ENCODE measurements at regions not wholly inside any gene's neighbourhood (a gene's known extent, or its start where the extent isn't known, plus 50 kb on each side); places are given as distances from the start of the nearest gene placed in this dataset.

DNA sequence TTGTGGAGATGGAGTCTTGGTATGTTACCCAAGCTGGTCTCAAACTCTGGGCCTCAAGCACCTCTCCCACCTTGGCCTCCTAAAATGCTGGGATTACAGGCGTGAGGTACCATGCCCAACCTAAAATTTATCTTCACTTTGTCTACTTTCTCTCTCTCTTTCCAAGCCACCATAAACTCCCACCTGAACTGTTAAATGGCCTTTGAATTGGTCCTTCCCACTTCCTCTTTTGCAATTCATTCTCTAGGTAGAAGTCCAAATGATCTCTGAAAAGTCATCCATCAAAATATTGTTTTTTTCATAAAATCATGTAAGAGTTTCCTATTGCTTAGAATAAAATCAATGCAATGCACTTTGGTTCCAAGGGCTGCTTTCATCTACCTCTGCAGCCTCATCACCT is 90.1 kb upstream of the CELF2 start:
- no peak for DNase-seq

DNA sequence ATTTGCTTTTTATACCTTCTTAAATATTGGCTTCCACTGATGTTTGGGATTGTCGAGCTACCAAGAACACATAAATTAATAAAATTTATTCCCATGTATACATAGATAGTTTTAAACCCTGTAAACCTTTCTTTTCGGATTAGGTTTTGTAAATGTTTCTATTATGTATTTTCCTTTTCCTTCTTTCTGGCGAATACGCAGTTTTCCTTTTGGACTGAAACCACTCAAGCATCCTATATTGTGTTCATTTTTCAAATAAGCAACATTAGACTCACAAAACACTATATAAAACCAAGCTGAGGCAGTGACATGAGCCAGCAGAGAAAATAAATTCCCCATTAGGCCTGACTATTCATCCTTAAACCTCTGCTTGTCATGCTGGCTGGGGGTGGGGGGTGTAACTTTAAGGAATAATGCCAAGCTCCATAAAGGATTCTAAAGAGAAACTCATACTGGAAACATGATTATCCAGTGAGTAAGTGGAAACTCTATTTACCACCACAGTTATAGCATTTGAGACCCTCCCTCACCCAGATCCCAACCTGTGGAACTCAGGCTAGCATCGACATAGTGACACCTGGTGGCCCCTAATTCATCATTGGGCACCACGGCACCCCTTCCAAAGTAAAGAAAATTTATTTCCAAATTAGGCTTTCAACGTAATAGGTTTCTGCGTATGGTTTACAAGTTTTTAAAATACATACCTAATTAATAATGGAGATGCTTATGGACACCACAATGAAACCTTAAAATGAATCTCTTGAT is 86.5 kb upstream of the CELF2 start:
- DNase-seq, result no peak

DNA sequence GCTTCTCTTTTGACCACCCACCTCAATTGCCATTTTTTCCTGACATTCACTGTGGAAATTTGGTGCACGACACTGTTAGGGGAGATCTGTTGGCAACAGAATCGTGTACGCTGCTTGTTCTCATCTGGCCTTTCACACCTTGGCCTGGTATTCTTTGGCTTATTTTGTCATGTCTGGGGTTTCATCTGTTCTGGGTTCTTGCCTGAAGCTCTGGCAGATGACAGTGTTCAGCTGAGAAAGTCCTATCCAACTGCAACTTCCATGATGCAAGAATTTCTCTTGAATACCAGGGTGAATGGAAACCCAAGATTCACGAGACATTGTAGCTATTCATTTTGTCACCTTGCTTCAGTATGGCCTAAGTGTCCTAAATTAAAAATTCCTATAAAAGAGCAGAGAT is 82.6 kb upstream of the CELF2 start:
- DNase-seq, result no peak

DNA sequence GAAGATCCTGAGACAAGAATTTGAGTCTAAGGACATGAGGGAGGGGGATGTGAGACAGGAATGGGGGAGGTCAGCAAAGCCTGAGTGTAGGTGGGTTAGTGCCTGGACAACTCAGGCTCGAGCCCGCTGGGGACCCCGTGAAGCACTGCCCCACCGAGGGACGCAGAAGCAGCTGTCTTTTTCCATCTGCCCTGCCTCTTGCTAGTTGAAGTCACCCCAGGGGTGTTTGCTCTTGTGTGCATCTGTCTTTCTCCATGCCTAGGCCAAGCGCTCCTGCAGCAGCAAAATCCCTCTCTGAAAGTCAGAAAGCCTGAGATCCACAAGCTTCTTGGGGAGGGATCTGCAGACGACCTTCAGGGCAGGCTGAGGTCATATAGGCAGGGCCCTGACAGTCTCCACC is 79.0 kb upstream of the CELF2 start:
- DNase-seq, result no peak

DNA sequence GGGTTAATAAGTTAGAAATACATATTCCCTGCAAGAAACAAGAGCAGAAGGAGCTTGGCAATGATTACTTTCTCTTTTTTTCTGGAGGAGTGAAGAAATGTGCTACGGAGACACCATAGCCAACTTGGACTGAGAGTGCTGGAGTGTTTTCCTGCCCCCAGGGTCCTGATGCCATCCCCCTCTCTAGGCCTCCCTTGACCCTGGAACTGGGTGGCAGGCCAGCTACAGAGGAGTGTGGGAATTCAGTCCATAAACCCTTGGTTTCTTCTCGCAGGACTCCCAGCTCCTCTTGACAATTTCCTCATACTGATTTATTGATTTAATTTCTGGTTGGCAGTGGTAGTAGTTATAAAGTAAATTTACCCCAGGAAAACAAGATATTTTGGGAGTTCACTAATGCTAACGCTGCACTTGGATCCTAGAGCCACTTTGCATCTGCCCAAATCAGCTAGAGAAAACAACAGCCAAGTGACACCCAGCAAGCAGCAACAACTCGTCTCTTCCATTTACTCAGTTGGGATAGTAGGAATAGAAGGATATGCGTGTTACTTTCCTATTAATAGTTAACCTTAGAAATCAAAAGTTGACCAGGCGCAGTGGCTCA is 76.4 kb upstream of the CELF2 start:
- no peak for DNase-seq

DNA sequence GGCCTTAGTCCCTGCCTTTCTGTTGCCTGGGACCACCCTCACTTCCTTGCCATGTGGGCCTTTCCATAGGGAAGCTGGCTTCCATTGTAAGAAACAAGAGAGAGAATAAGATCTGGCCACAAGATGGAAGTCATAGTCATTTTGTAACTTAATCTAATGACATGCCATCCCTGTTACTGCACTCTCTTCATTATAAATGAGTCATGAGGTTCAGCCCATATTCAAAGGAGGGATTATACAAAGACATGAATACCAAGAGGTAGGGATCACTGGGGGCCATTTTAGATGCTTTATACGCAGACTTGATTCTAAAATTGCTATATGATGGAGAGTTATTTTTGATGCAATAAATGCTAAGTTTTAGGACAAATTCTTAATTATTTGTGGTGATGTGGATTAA is 75.2 kb upstream of the CELF2 start:
- no peak for DNase-seq

DNA sequence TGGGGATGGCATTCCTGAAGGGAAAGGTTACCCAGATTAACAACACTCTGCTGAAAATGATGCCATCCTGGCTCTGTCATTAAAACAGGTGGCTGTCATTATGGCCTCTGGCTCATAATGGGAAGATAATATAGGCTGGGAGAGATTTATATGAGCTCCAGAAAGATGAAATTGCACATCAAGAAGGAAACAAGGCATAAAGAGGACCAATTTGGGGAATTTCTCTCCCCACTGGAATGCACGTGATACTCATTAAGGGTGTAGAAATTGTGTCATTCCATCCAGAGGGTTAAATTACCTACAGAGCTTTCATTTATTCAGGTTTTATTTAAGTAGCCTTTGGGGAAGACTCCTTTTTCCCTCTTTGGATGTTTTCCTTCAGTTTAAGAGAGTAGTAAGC is 71.6 kb upstream of the CELF2 start:
- DNase-seq, result no peak

DNA sequence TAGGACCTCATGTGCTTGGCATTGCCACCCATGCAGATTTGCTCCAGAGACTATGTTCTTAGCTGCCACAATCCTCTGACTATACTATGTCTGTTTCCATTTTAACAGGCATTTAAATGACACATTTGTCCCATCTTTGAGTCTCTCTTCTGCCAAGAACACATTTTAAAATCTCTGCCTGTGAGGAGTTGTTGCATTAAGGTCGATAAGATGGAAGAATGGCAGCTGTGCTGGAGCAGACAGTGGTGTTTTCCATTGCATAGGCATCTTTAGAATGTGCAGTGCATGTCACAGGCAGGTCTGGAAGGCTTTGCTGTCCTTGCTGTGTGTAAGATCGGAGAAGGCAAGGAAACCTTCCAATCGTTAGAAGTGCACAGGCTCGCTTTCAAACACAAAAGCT is 70.9 kb upstream of the CELF2 start:
- DNase-seq, result no peak

DNA sequence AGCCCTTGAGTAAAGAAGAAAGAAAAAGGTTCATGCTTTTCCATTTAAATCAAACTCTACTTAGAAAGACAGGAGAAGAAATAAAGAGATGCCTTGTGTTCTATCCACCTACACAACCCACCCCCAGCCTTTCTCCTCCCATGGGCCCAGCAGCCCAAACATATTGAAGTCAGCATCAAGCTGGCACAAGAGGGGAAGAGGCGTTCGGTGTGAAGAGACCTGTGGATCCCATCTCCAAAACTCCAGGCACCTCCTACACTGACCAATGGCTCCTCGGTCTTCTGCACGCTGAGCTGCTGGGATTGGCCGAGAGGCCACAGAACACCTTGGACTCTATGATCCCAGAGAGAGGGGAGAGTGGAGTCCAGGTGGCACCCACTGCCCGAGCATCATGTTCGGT is 66.0 kb upstream of the CELF2 start:
- no peak for DNase-seq

DNA sequence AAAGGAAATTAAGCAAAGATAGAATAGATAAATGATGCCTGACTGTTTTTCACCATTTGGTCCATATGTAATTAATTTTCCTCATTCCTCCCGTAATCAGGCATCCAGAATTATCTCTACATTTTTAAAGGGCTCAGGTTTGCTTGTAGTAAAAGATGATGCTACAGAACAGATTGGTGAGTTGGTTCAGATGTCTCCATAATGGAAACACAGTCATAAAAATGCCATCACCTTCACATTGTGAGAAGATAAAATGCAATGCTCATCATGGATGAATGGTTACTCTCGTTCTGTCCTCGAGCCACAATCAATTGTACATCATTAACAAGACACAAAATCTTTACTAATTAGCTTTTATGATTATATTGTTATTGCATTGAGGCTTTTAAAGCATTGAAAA is 64.9 kb upstream of the CELF2 start:
- no peak for DNase-seq

DNA sequence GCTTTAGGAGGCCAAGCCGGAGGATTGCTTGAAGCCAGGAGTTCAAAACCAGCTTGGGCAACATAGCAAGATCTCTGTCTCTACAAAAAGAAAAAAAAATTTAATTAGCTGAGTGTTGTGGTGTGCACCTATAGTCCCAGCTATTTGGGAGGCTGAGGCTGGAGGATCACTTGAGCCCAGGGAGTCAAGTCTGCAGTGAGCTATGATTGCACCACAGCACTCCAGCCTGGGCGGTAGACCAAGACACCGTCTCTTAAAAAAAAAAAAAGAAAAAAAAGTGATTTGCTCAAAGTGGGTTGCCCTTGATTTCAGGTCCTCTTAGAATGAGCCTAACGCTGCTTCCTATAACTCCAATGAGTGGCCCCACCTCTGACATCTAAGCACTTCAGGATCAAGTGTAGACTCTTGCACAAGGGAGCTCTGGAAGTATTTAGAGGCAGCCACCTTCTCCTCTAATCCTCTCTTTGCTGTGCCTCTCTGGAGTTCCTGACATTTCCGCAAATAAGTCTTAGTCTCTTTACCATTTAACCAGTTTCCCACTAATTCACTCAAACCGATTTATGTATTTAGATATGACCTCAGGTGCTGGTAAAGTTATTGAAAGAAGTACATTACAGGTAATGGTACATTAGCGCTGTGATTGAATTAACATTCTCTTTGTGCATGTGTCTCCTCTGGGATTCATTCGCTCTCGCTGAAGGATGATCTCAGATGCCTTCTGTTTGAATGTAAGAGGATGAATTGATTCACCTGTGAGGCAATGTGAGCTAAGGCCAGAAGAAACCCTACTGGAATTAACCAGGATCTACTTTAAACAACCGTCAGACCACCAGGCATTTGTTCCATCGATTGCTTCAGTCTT is 60.8 kb upstream of the CELF2 start:
- DNase-seq, result no peak

DNA sequence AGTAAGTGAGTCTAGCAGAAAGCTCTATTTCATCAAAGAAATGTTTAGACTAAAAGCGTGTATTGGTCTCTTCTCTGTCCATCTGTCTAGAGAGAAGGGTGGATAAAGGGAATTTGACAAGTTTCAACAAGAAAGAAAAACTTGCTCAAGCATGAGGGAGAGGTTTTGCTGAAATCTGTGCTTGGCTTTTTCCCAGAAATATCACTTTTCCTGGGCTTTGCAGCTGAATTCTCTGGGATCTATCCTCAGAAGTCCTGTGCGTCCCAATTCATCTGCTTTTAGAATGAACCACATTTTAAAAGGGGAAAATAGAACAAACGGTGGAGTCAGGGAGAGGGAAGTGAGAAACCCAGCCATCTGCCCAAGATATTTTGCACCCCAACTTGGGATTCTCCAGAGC is 59.6 kb upstream of the CELF2 start:
- no peak for DNase-seq

DNA sequence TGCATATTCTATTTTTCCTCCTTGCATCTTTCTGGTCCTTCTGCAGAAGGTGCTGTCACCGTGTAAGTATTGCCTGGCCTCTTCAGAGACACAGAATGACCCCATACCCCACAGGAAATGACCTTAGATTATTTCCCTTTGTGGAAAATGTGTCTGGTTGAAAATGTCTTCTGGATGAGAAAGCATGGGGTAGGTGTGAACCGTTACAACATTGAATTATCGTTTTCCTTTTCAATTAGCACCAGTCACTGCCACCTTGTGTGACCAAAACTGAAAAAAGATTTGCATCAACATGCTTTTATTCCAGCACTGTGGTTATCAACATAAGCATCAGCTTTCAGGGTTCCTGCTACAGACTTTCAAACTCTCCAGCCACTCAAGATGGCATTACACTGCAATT is 58.0 kb upstream of the CELF2 start:
- DNase-seq, result no peak

DNA sequence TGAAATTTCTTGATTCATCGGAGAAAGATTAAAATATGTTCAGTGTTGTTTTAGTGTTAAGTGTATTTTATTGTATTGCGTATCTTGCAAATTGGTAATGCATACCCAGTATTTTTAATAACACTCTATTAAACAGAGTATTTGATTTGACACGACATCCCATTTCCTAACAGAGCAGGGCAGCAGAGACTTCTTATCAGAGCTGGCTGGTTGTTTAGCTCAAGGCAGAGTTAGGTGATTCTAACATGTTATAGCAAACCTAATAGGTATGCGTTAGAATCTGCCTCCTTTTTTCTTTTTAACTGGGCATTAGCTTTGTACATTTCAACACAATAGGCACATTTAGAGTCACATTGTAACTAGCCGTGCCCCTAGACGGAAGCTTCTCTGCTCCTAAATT is 57.1 kb upstream of the CELF2 start:
- DNase-seq, result no peak

DNA sequence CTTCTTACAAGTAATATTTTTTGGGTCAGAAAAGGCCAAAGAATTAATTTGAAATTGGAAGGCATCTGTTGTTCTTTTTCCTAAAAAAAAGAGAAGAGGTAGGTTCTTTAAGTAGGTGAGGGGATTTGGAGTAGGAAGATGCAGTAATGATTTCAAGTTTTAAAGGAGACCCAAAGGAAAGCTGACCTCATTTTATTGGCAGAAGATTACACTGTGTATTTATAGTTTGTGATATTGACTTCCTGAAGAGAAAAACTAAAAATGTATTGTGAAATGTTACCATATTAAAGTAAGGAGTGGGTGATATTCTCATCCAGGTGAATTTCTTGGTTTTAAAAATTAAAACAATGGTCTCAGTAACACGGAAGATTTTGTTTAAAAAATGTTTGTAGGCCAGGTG is 56.6 kb upstream of the CELF2 start:
- DNase-seq, result no peak

DNA sequence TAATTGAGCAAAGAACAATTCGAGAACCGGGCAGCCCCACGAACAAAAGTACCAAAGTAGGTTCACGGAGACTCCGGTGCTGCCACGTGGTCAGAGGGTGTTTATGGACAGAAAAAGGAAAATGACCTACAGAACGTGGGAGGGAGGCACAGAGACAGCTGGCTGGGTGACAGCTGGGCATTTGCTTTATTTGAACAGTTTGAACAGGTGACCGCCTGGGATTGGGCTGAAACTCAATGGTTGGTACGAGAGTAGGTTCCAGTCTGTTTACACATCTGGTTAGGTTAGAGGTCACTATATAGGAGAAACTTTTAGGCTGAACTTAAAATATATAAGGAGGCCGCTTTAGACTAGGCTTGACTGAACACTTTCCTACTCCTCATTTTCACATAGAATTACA is 50.6 kb upstream of the CELF2 start:
- DNase-seq, result no peak

DNA sequence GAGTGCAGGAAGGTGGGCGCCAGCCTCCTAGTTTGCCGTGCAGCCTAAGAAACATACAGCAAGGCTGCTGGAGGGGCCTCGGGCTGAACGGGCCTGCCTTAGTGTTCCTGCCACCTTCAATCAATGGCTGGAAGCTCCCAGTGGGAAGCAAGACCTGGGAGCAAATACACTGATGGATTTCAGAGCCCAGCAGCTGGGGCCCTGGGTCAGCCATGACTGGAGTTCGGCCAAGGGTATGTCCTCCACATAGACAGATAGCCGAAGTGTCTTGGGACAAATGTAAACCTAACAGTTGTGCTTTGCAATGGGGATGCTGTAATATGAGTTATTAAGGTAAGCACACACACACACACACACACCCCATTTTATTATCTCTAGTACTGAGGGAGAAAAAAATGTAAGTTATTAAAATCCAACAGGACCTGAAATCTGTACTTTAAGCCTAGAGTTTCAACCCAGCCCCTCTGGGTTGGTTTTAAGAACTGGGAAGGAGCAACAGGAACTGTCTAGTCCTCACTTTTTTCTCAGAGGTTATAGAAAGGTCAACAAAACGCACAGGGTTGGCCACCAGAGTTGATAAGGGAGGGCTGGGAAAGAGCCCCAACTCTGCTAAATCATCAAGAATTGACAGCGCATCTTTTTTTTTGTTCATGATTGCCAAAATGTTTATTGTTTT is 50.0 kb upstream of the CELF2 start:
- no peak for DNase-seq
